ENCODE measurements at regions not wholly inside any gene's neighbourhood (a gene's known extent, or its start where the extent isn't known, plus 50 kb on each side); places are given as distances from the start of the nearest gene placed in this dataset.

DNA sequence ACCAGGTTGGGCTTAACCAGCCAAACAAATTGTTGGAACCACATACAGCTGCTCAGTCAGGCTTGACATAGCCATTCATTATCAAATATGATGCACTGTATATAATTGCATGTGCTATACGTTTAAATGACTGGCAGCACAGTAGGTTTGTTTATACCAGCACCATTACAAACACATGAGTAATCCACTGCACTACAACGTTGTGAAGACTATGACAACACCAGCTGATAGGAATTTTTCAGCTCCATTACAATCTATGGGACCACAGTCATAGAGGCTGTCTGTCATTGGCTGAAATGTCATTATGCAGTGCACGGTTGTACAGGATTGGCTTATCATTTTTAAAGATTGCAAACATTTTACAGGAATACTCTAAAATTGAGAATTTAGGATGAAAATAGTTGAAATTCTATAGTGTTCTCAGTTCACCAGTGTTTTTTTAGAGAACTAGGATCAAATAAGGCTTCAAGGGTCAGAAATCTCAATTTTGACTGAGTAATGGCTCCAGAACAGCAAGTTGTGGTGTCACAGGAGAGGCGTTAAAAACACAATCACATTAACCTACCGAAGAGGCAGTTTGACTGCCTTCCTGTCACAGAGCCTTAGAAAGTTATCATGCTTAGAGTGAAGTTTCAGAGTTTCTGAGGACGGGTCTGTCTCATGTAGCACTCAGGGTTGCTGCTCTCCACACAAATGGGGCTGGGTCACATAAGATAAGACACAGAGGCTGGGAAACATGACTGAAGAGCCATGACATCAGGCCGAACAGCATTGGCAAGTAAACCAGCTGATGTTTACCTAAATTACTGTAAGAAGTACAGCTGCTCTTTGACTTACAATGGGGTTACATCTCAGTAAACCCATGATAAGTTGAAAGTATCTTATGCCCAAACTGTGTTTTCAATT lies 60.7 kb upstream of the SMLR1 start:
- intact Hi-C loops (cut with micrococcal nuclease; ENCODE audit: unreplicated experiment) = no loop called here
- no TSS peak for BruUV-seq (replicated peaks)
- no peaks in the 10 kb centered on the region for H3K27me3 ChIP-seq (ENCODE audit: control insufficient read depth, insufficient read depth, low read length)

DNA sequence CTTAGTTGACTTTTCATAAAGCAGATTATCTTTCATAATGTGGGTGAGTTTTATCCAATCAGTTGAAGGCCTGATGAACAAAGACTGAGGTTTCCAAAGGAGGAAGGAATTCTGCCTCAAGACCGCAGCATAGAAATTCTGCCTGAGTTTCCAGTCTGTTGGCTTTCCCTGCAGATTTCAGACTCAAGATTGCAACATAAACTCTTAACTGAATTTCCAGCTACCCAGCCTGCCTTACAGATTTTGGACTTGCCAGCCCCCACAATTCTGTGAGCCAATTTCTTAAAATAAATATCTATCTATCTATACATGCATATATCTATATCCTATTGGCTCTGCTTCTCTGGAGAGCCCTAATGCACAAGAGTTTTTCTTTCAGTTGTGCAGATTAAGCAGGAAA lies 57.3 kb upstream of the SMLR1 start:
- intact Hi-C loops (cut with micrococcal nuclease; ENCODE audit: unreplicated experiment) = no loop called here
- Histone ChIP-seq H3K4me1 (ENCODE audit: control insufficient read depth, insufficient read depth, low read length) (no peaks in the 10 kb centered on the region), H3K27me3 (ENCODE audit: control insufficient read depth, insufficient read depth, low read length) (no peaks in the 10 kb centered on the region), H3K36me3 (ENCODE audit: control insufficient read depth, insufficient read depth, low read length) (no peaks in the 10 kb centered on the region), H3K4me3 (ENCODE audit: low read depth in 2 of 2, low read length in 2 of 2) (no peak overlapping the region), H3K27ac (ENCODE audit: low read length) (no peak overlapping the region), H3K9me3 (ENCODE audit: control insufficient read depth, insufficient read depth, low read depth, low read length) (no peaks in the 10 kb centered on the region)
- in situ Hi-C loops (cut with HindIII; ENCODE audit: low pct_unique_long_range_greater_than_20kb, low sequenced_read_pairs) = no loop called here
- no TSS peak for BruUV-seq (replicated peaks)
- POLR2A ChIA-PET = no interaction called here
- ATAC-seq (no peak), DNase-seq (ENCODE audit: low read depth, low spot score) (no peak)
- CTCF ChIA-PET = no interaction called here
- TF ChIP-seq, protein P1, sequence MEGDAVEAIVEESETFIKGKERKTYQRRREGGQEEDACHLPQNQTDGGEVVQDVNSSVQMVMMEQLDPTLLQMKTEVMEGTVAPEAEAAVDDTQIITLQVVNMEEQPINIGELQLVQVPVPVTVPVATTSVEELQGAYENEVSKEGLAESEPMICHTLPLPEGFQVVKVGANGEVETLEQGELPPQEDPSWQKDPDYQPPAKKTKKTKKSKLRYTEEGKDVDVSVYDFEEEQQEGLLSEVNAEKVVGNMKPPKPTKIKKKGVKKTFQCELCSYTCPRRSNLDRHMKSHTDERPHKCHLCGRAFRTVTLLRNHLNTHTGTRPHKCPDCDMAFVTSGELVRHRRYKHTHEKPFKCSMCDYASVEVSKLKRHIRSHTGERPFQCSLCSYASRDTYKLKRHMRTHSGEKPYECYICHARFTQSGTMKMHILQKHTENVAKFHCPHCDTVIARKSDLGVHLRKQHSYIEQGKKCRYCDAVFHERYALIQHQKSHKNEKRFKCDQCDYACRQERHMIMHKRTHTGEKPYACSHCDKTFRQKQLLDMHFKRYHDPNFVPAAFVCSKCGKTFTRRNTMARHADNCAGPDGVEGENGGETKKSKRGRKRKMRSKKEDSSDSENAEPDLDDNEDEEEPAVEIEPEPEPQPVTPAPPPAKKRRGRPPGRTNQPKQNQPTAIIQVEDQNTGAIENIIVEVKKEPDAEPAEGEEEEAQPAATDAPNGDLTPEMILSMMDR (IDR thresholded peaks at IDR 0.05) = no peak
- TF ChIP-seq, protein P2, sequence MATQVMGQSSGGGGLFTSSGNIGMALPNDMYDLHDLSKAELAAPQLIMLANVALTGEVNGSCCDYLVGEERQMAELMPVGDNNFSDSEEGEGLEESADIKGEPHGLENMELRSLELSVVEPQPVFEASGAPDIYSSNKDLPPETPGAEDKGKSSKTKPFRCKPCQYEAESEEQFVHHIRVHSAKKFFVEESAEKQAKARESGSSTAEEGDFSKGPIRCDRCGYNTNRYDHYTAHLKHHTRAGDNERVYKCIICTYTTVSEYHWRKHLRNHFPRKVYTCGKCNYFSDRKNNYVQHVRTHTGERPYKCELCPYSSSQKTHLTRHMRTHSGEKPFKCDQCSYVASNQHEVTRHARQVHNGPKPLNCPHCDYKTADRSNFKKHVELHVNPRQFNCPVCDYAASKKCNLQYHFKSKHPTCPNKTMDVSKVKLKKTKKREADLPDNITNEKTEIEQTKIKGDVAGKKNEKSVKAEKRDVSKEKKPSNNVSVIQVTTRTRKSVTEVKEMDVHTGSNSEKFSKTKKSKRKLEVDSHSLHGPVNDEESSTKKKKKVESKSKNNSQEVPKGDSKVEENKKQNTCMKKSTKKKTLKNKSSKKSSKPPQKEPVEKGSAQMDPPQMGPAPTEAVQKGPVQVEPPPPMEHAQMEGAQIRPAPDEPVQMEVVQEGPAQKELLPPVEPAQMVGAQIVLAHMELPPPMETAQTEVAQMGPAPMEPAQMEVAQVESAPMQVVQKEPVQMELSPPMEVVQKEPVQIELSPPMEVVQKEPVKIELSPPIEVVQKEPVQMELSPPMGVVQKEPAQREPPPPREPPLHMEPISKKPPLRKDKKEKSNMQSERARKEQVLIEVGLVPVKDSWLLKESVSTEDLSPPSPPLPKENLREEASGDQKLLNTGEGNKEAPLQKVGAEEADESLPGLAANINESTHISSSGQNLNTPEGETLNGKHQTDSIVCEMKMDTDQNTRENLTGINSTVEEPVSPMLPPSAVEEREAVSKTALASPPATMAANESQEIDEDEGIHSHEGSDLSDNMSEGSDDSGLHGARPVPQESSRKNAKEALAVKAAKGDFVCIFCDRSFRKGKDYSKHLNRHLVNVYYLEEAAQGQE (IDR thresholded peaks at IDR 0.05; ENCODE audit: insufficient read depth in 1 of 2, low read depth in 2 of 2, low read length in 1 of 2) = no peak
- TF ChIP-seq TCF7L2 (IDR thresholded peaks at IDR 0.05; ENCODE audit: low read depth, low read length) = no peak
- no peak for TF ChIP-seq SIN3A (IDR thresholded peaks at IDR 0.05; ENCODE audit: borderline replicate concordance, insufficient read depth, low read depth, low read length)
- no peak for TF ChIP-seq POLR2AphosphoS5 (IDR thresholded peaks at IDR 0.05; ENCODE audit: low read depth, low read length)

More for the DNA sequence above, 60.7 kb upstream of the SMLR1 start:
- ATAC-seq (no peak), DNase-seq (ENCODE audit: low read depth, low spot score) (no peak)
- no peaks in the 10 kb centered on the region for H3K36me3 ChIP-seq (ENCODE audit: control insufficient read depth, insufficient read depth, low read length)
- TF ChIP-seq, protein P1 (IDR thresholded peaks at IDR 0.05) = no peak
- TF ChIP-seq SIN3A (IDR thresholded peaks at IDR 0.05; ENCODE audit: borderline replicate concordance, insufficient read depth, low read depth, low read length) (no peak), TCF7L2 (IDR thresholded peaks at IDR 0.05; ENCODE audit: low read depth, low read length) (no peak)
- POLR2A ChIA-PET = no interaction called here
- H3K27ac ChIP-seq (ENCODE audit: low read length) = no peak overlapping the region
- CTCF ChIA-PET = no interaction called here
- H3K9me3 ChIP-seq (ENCODE audit: control insufficient read depth, insufficient read depth, low read depth, low read length) = no peaks in the 10 kb centered on the region
- H3K4me1 ChIP-seq (ENCODE audit: control insufficient read depth, insufficient read depth, low read length) = no peaks in the 10 kb centered on the region
- in situ Hi-C loops (cut with HindIII; ENCODE audit: low pct_unique_long_range_greater_than_20kb, low sequenced_read_pairs) = no loop called here
- H3K4me3 ChIP-seq (ENCODE audit: low read depth in 2 of 2, low read length in 2 of 2) = no peak overlapping the region
